OCI-LY3 (cell line): ENCODE measurements at regions not wholly inside any gene's neighbourhood (a gene's known extent, or its start where the extent isn't known, plus 50 kb on each side); places are given as distances from the start of the nearest gene placed in this dataset.

ENCODE experiments used
- H2AFZ ChIP-seq: fragments of 200-600, 300-600 bp; shearing (Covaris generic); 2 replicates; pipeline ENCODE4 v1.6.0; 2014; ENCODE audit warnings: antibody characterized with exemption, low read depth, low read length
- H3K27ac ChIP-seq: fragments of 200-600, 300-600 bp; sonication (generic); 2 replicates; pipeline ENCODE4 v1.5.1; 2014; ENCODE audit warnings: mild to moderate bottlenecking, low read length, moderate library complexity, mixed read lengths
- H3K27me3 ChIP-seq: fragments of 200-600, 300-600 bp; sonication (generic); 2 replicates; pipeline ENCODE4 v1.6.1; 2014; ENCODE audit warnings: low read depth, low read length, mixed read lengths
- H3K36me3 ChIP-seq: fragments of 200-600, 300-600 bp; sonication (generic); replicated peaks from 2 replicates; pipeline ENCODE3; 2014; ENCODE audit warnings: low read depth, low read length, mixed read lengths
- H3K4me1 ChIP-seq: fragments of 300-600, 200-600 bp; sonication (generic); 2 replicates; pipeline ENCODE4 v1.6.1; 2014; ENCODE audit warnings: low read length, mixed read lengths
- H3K4me2 ChIP-seq: fragments of 200-600, 300-600 bp; sonication (generic); 2 replicates; pipeline ENCODE4 v1.6.1; 2014; ENCODE audit warnings: low read length, mixed read lengths
- H3K4me3 ChIP-seq: fragments of 300-600, 200-600 bp; sonication (generic); 2 replicates; pipeline ENCODE4 v1.5.1; 2014; ENCODE audit warnings: antibody characterized with exemption, mild to moderate bottlenecking, low read length, moderate library complexity
- H3K79me2 ChIP-seq: fragments of 300-600, 200-600 bp; shearing (Covaris generic); 2 replicates; pipeline ENCODE4 v1.6.1; 2014; ENCODE audit warnings: mild to moderate bottlenecking, low read length, mixed read lengths
- H3K9ac ChIP-seq: fragments of 300-600, 200-600 bp; shearing (Covaris generic); 2 replicates; pipeline ENCODE4 v1.6.0; 2014; ENCODE audit warnings: mild to moderate bottlenecking, low read length, moderate library complexity
- H3K9me3 ChIP-seq: fragments of 200-600, 300-600 bp; shearing (Covaris generic); 2 replicates; pipeline ENCODE4 v1.6.1; 2014; ENCODE audit warnings: low read length, mixed read lengths; ENCODE audit not compliant: insufficient read depth
- H4K20me1 ChIP-seq: fragments of 200-600, 300-600 bp; sonication (generic); 2 replicates; pipeline ENCODE4 v1.6.1; 2016; ENCODE audit warnings: low read length, mixed read lengths; ENCODE audit not compliant: insufficient read depth
- EZH2phosphoT487 ChIP-seq: fragments of 200-600 bp; shearing (Covaris generic); IDR thresholded peaks from 2 replicates; pipeline ENCODE4 v1.6.1; 2018; ENCODE audit warnings: antibody characterized with exemption, mixed run types, low read depth
- TF ChIP-seq, protein P1 (sequence below): fragments of 200-600, 300-600 bp; sonication (generic); IDR thresholded peaks from 2 replicates; pipeline ENCODE4 v1.5.1; 2014; ENCODE audit warnings: antibody characterized with exemption, low read length, low read depth

DNA sequence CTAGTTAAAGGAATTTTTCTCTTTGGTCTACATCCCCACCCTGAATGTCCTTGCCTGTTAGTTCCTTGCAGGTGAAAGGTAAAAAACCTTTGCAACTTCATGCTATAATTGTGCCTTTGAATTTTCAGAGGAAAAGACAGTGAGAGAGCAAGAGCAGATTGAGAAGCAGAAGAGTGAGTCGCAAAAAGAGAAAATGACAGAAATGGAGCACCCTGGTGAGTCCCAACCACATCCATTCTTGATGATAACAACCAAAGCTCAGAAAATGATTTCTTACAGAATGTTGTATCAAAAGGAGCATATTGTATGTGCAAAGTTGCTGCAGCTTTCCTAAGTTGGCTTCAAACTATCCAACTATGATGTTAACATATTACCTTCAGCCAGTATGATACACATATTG, 165.2 kb upstream of the CENPW start:
- peaks cover 4% of the 10 kb centered on the region for H3K4me1 ChIP-seq
- H4K20me1 ChIP-seq = no peaks in the 10 kb centered on the region
- H3K4me3 ChIP-seq = no peak overlapping the region
- H3K36me3 ChIP-seq = no peaks in the 10 kb centered on the region
- H3K27me3 ChIP-seq = no peaks in the 10 kb centered on the region
- no peak overlapping the region for H2AFZ ChIP-seq
- no peak overlapping the region for H3K9ac ChIP-seq
- H3K9me3 ChIP-seq = no peaks in the 10 kb centered on the region
- no peak overlapping the region for H3K27ac ChIP-seq
- no peak overlapping the region for H3K4me2 ChIP-seq
- no peaks in the 10 kb centered on the region for H3K79me2 ChIP-seq
- TF ChIP-seq, protein P1, sequence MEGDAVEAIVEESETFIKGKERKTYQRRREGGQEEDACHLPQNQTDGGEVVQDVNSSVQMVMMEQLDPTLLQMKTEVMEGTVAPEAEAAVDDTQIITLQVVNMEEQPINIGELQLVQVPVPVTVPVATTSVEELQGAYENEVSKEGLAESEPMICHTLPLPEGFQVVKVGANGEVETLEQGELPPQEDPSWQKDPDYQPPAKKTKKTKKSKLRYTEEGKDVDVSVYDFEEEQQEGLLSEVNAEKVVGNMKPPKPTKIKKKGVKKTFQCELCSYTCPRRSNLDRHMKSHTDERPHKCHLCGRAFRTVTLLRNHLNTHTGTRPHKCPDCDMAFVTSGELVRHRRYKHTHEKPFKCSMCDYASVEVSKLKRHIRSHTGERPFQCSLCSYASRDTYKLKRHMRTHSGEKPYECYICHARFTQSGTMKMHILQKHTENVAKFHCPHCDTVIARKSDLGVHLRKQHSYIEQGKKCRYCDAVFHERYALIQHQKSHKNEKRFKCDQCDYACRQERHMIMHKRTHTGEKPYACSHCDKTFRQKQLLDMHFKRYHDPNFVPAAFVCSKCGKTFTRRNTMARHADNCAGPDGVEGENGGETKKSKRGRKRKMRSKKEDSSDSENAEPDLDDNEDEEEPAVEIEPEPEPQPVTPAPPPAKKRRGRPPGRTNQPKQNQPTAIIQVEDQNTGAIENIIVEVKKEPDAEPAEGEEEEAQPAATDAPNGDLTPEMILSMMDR = no peak
- TF ChIP-seq EZH2phosphoT487 = no peak

DNA sequence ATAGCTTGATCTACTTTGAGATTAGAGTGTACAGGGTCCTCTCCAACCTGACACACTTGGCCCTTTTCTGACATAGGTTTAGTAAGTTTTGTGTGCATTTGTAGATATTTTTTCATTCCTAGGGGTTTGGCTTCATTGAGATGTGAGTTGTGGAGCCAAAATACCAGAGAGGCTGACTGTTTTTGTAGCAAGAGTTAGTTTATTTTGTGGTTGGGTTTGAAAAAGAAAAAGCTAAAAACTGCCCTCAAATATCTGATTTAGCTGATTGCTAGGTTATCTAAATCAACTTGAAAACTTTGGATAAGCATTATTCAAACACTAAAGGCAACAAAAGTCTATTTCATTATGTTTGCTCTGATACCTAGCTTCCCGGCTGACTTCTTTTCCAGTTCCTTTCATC, 164.7 kb upstream of the CENPW start:
- Histone ChIP-seq H3K9ac (no peak overlapping the region), H3K4me1 (peaks cover 4% of the 10 kb centered on the region), H3K27ac (no peak overlapping the region), H2AFZ (no peak overlapping the region), H3K4me2 (no peak overlapping the region), H3K27me3 (no peaks in the 10 kb centered on the region), H3K4me3 (no peak overlapping the region), H3K36me3 (no peaks in the 10 kb centered on the region), H3K79me2 (no peaks in the 10 kb centered on the region), H3K9me3 (no peaks in the 10 kb centered on the region), H4K20me1 (no peaks in the 10 kb centered on the region)
- TF ChIP-seq, protein P1 = no peak
- TF ChIP-seq EZH2phosphoT487 = no peak

DNA sequence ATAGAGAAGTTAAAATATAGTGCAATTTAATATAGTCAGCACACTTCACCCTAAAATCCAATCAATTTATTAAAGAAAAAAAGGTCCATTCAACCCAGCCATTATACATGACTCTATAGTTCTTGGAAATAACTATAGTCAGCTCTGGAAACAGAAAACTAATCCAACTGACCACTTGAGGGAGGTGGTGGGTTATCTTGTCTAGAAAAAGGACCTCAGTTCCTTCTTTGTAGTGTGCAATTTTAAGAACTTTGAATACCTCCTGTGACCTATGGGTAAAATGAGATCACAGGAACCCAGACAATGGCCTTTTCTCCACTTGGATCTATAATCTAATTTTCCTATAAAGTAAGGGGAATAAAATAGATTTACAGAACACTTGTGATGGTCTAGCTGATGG, 163.6 kb upstream of the CENPW start:
- H3K27me3 ChIP-seq = no peaks in the 10 kb centered on the region
- H2AFZ ChIP-seq = no peak overlapping the region
- TF ChIP-seq, protein P1 = peak; percentile 48
- TF ChIP-seq EZH2phosphoT487 = no peak

DNA sequence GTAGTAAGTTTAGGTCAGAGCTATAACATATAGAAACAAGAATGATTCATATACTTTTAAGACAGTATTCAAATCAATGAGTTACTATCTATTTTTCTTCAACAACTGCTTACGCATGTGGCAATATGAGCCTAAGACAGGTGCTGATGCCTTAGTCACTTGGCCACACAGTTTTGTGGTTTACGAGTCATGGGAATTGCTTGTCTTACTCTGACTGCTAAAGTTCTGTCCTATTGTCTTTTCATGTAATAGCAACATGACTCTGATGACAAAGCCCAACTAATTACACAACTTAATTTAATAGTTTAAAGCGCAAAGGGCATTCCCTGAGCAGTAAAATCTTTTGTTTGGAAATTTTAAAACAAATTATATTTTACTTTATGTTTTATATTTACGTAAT, 159.3 kb upstream of the CENPW start:
- no peak for TF ChIP-seq EZH2phosphoT487
- TF ChIP-seq, protein P1 = no peak
- peaks cover 6% of the 10 kb centered on the region; the same call in 1 of the 2 replicates for H3K4me1 ChIP-seq
- no peak overlapping the region for H3K4me3 ChIP-seq
- no peak overlapping the region for H3K9ac ChIP-seq
- H3K27ac ChIP-seq = no peak overlapping the region
- no peak overlapping the region for H2AFZ ChIP-seq
- H3K79me2 ChIP-seq = no peaks in the 10 kb centered on the region
- H4K20me1 ChIP-seq = no peaks in the 10 kb centered on the region
- H3K9me3 ChIP-seq = no peaks in the 10 kb centered on the region
- no peak overlapping the region for H3K4me2 ChIP-seq
- H3K36me3 ChIP-seq = no peaks in the 10 kb centered on the region
- no peaks in the 10 kb centered on the region for H3K27me3 ChIP-seq

More for the DNA sequence above, 163.6 kb upstream of the CENPW start:
- Histone ChIP-seq H3K4me3 (no peak overlapping the region), H3K4me1 (peaks cover under 1% of the 10 kb centered on the region), H3K4me2 (no peak overlapping the region), H3K27ac (no peak overlapping the region), H3K79me2 (no peaks in the 10 kb centered on the region), H4K20me1 (no peaks in the 10 kb centered on the region), H3K9me3 (no peaks in the 10 kb centered on the region), H3K9ac (no peak overlapping the region), H3K36me3 (no peaks in the 10 kb centered on the region)
